ENCODE measurements at regions not wholly inside any gene's neighbourhood (a gene's known extent, or its start where the extent isn't known, plus 50 kb on each side); places are given as distances from the start of the nearest gene placed in this dataset.
"Not testable (repeated sequence)": the region's sequence is repeated elsewhere in the genome, so short reads cannot be mapped to it uniquely, and the experiment has no call there.

DNA sequence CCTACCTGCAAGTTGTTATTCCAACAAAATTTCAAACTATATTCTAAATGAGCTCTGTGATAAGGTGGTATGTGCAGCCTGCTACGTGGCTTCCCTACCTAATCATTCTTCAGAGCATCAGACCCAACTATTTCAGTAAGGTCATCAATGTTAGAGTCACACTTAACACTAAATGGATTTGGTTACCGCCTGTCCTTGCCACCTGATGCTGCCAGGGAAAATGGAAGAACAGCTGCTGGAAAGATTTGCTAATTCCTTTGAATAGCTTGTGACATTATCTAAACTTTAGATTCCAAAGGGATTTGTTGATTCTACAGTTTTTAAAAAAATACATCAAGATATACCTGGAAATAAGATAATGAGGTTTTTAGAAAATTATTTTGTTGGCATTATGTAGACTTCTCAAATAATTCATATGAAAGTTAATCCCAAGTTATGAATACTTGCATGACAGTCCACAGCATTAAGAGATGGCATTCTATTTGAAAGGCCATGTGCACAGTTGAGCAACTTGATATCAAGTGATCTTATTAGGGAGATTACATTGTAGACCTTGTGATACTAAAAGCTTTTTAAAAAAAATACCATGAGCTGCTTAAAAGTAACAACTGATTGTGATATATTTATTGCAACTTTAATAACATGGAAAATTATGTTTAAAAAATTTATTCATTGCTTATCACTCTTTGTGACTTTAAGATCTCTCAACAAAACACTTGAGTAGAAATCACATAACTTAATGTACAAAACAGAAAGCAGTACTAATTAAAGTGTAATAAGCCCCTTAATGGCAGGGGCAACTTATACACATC is 98.3 kb upstream of the UGP2 start:
- no peaks in the 10 kb centered on the region for H3K4me1 ChIP-seq (ENCODE audit: control insufficient read depth, insufficient read depth, low read length)
- H3K9me3 ChIP-seq (ENCODE audit: control insufficient read depth, insufficient read depth, low read length): no peaks in the 10 kb centered on the region
- H3K36me3 ChIP-seq (ENCODE audit: control insufficient read depth, insufficient read depth, low read length): no peaks in the 10 kb centered on the region
- WGBS (ENCODE audit: insufficient coverage): no CpG with 5 or more reads among the region's 2 CpGs
- no peak overlapping the region for H3K27ac ChIP-seq (ENCODE audit: low read depth, low read length)
- no peak overlapping the region for H3K4me3 ChIP-seq (ENCODE audit: low read depth, low read length)
- DNase-seq (ENCODE audit: low read depth in 4 of 6, low spot score in 6 of 6): no peak
- H3K27me3 ChIP-seq (ENCODE audit: control insufficient read depth, insufficient read depth, low read length): no peaks in the 10 kb centered on the region

DNA sequence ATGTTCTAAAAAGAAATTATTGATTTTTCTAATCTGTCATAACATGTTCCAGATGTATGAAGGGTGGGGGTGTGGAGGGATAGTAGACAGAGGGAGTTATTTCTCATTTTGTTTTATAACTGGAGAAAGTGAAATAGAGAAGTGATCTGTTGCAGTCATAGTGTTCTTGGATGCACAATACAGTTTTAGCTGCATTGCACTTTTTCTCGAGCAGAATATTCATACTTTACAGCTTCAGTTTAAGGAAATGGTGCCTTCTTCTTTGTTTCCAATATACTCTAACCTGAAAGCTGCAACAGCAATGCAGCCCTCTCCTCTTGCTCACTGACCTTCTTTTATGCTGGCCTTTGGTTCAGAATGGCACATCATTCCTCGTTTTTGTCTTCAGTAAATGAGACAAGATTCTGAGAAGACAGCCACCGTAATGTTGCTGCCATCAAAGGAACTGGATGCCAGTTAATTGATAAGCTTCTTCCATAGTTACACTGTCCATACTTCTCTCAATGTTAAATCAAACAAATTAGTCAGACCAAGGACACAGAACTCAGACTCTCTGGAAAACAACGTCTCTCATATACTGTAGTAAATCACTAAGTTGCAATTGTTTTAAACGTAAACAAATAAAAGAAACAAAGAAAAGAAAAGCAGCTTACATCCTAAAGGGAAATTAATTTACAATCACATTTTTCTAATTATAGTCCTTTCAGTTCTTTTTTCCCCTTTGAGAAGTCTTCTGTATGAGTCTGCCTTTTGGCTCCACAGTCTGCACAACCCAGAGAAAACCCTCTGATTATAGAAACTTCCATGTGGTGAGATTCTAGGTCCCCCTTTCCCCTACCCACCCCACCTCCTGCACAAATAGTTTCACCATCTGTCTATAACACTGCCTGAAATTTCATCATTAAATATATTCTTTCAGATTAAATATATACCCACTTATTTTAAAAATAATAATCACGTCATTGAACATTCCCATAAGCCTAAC is 97.4 kb upstream of the UGP2 start:
- 30% methylated on average over 2 of the region's 6 CpGs for WGBS (ENCODE audit: insufficient coverage)
- Histone ChIP-seq H3K27ac (ENCODE audit: low read depth, low read length) (no peak overlapping the region), H3K4me1 (ENCODE audit: control insufficient read depth, insufficient read depth, low read length) (no peaks in the 10 kb centered on the region), H3K9me3 (ENCODE audit: control insufficient read depth, insufficient read depth, low read length) (no peaks in the 10 kb centered on the region), H3K27me3 (ENCODE audit: control insufficient read depth, insufficient read depth, low read length) (no peaks in the 10 kb centered on the region), H3K36me3 (ENCODE audit: control insufficient read depth, insufficient read depth, low read length) (no peaks in the 10 kb centered on the region), H3K4me3 (ENCODE audit: low read depth, low read length) (no peak overlapping the region)
- peak in 1 of 6 donors; percentile 8 for DNase-seq (ENCODE audit: low read depth in 4 of 6, low spot score in 6 of 6)

DNA sequence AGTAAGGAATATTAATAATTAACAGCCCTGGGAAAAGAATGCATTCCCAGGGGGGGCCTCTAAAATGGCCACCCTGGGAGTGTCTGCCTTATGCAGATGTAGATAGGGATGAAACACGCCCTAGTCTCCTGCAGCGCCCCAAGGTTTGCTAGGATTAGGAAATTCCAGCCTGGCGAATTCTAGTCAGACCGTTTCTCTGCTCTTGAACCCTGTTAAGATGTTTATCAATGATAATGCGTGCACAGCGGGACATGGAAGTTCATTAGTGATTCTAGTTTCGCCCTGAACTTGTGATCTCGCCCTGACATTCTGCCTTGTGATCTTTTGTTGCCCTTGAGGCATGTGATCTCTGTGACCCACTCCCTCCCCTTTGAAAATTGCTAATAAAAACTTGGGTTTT is 95.1 kb upstream of the UGP2 start:
- 63% methylated on average over 8 of the region's 8 CpGs for WGBS (ENCODE audit: insufficient coverage)
- not testable (repeated sequence) for DNase-seq (ENCODE audit: low read depth in 4 of 6, low spot score in 6 of 6); H3K9me3 ChIP-seq (ENCODE audit: control insufficient read depth, insufficient read depth, low read length); H3K4me1 ChIP-seq (ENCODE audit: control insufficient read depth, insufficient read depth, low read length); H3K27ac ChIP-seq (ENCODE audit: low read depth, low read length); H3K27me3 ChIP-seq (ENCODE audit: control insufficient read depth, insufficient read depth, low read length); H3K4me3 ChIP-seq (ENCODE audit: low read depth, low read length); H3K36me3 ChIP-seq (ENCODE audit: control insufficient read depth, insufficient read depth, low read length)

DNA sequence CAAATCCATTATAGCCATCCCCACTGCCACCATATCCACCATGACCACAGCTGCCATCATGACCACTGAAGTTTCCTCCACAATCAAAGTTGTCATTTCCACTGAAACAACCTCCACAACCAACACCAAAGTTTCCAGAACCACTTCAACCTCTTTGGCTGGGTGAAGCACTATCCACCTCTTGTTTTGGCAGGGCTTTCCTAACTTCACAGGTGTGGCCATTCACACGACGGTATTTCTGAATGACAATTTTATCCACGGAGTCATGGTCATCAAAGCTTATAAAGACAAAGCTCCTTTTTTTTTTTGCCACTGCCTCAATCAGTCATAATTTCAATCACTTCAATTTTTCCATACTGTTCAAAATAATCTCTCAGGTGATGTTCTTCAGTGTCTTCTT is 89.8 kb upstream of the UGP2 start:
- WGBS (ENCODE audit: insufficient coverage): 92% methylated on average over 3 of the region's 3 CpGs
- Histone ChIP-seq H3K27me3 (ENCODE audit: control insufficient read depth, insufficient read depth, low read length) (no peaks in the 10 kb centered on the region), H3K36me3 (ENCODE audit: control insufficient read depth, insufficient read depth, low read length) (no peaks in the 10 kb centered on the region), H3K4me1 (ENCODE audit: control insufficient read depth, insufficient read depth, low read length) (no peaks in the 10 kb centered on the region), H3K9me3 (ENCODE audit: control insufficient read depth, insufficient read depth, low read length) (no peaks in the 10 kb centered on the region), H3K4me3 (ENCODE audit: low read depth, low read length) (no peak overlapping the region), H3K27ac (ENCODE audit: low read depth, low read length) (no peak overlapping the region)
- no peak for DNase-seq (ENCODE audit: low read depth in 4 of 6, low spot score in 6 of 6)

DNA sequence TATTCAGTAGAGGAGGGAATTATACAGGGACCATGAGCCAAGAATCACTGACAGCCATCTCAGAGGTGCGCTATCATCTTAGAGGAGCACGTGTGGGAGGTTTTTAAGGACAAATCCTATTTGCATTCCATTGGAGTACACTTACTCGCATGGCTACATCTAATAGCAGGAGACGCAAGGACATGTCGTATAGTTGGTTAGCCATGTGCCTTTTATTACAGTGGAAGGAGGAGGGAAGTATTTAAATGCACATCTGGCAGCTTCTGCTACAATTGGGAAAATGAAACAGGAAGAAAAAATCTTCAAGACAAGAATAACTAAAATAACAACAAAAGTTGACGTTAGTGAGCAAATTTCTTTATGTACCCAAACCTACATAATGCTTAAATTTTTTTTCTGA is 86.5 kb upstream of the UGP2 start:
- 66% methylated on average over 2 of the region's 6 CpGs for WGBS (ENCODE audit: insufficient coverage)
- DNase-seq (ENCODE audit: low read depth in 4 of 6, low spot score in 6 of 6): peak in 1 of 6 donors; percentile 79
- Histone ChIP-seq H3K36me3 (ENCODE audit: control insufficient read depth, insufficient read depth, low read length) (no peaks in the 10 kb centered on the region), H3K4me3 (ENCODE audit: low read depth, low read length) (no peak overlapping the region), H3K9me3 (ENCODE audit: control insufficient read depth, insufficient read depth, low read length) (no peaks in the 10 kb centered on the region), H3K4me1 (ENCODE audit: control insufficient read depth, insufficient read depth, low read length) (no peaks in the 10 kb centered on the region), H3K27me3 (ENCODE audit: control insufficient read depth, insufficient read depth, low read length) (no peaks in the 10 kb centered on the region), H3K27ac (ENCODE audit: low read depth, low read length) (no peak overlapping the region)

DNA sequence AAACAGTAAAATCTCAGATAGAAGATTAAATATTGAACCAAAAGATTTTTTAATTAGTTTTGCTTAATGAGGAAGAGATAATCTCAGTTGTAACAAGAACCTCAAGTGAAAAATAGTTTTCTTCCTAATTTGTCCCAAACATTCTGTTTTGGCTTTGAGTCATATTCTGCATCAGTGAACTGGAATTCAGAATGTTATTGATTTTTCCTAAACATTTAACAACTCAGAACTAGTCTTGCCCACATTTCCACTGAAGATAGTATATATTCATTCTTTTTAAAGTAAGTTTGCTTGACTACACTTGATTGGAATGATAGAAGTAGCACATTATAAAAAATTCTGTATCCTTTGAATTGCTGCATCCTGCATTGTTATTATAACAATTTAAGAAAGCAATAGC is 85.7 kb upstream of the UGP2 start:
- no peaks in the 10 kb centered on the region for H3K4me1 ChIP-seq (ENCODE audit: control insufficient read depth, insufficient read depth, low read length)

DNA sequence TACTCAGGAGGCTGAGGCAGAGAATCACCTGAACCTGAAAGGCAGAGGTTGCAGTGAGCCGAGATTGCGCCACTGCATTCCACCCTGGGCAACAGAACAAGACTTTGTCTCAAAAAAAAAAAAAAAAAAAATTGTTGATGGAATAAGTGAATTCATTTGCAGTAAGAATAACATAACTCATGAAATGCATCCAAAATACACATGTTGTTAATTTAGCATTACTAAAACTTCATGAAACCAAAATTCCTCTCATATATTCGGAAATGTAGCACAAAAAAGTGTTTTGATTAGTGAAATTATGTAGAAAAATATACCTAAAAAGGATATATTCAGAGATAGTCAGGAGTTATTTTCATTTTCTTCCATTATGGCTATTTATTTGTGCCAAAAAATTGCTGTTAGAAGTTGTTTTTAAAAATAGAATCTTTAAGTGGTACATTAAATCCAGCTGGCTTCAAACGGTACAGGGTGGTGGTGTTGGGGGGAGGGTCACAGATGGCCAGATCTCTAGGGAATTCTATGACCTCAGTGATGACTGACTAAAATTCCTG is 78.2 kb upstream of the UGP2 start:
- no peak overlapping the region for H3K4me3 ChIP-seq (ENCODE audit: low read depth, low read length)
- no peak for DNase-seq (ENCODE audit: low read depth in 4 of 6, low spot score in 6 of 6)
- 22% methylated on average over 1 of the region's 4 CpGs for WGBS (ENCODE audit: insufficient coverage)

More for the DNA sequence above, 85.7 kb upstream of the UGP2 start:
- Histone ChIP-seq H3K9me3 (ENCODE audit: control insufficient read depth, insufficient read depth, low read length) (no peaks in the 10 kb centered on the region), H3K27ac (ENCODE audit: low read depth, low read length) (no peak overlapping the region), H3K36me3 (ENCODE audit: control insufficient read depth, insufficient read depth, low read length) (no peaks in the 10 kb centered on the region), H3K27me3 (ENCODE audit: control insufficient read depth, insufficient read depth, low read length) (no peaks in the 10 kb centered on the region), H3K4me3 (ENCODE audit: low read depth, low read length) (no peak overlapping the region)
- peak in 1 of 6 donors; percentile 26 for DNase-seq (ENCODE audit: low read depth in 4 of 6, low spot score in 6 of 6)

DNA sequence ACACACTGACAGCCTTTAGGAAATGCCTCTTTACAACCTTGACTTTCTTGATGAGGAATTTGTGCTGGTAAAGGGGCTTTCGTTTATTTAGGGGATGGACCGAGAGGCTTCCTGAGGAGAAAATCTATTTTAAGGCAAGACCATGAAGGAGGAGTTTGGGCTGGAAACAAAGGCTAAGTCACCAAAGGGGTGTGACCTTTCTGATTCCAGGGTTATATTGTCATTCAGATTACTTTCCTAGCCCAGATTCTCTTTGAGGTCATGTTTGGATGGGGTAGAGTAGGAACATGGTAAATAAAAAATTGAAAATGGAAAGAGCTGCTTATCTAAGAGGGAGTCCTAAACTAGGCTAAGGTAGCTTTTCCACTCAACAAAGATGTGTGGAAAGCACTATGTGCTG is 77.1 kb upstream of the UGP2 start:
- Histone ChIP-seq H3K27ac (ENCODE audit: low read depth, low read length) (no peak overlapping the region), H3K4me3 (ENCODE audit: low read depth, low read length) (no peak overlapping the region), H3K27me3 (ENCODE audit: control insufficient read depth, insufficient read depth, low read length) (no peaks in the 10 kb centered on the region), H3K9me3 (ENCODE audit: control insufficient read depth, insufficient read depth, low read length) (peaks cover 6% of the 10 kb centered on the region), H3K4me1 (ENCODE audit: control insufficient read depth, insufficient read depth, low read length) (no peaks in the 10 kb centered on the region), H3K36me3 (ENCODE audit: control insufficient read depth, insufficient read depth, low read length) (no peaks in the 10 kb centered on the region)
- DNase-seq (ENCODE audit: low read depth in 4 of 6, low spot score in 6 of 6): no peak
- WGBS (ENCODE audit: insufficient coverage): 67% methylated on average over 1 of the region's 2 CpGs

More for the DNA sequence above, 78.2 kb upstream of the UGP2 start:
- Histone ChIP-seq H3K27me3 (ENCODE audit: control insufficient read depth, insufficient read depth, low read length) (no peaks in the 10 kb centered on the region), H3K36me3 (ENCODE audit: control insufficient read depth, insufficient read depth, low read length) (no peaks in the 10 kb centered on the region), H3K27ac (ENCODE audit: low read depth, low read length) (no peak overlapping the region), H3K9me3 (ENCODE audit: control insufficient read depth, insufficient read depth, low read length) (peaks cover 6% of the 10 kb centered on the region), H3K4me1 (ENCODE audit: control insufficient read depth, insufficient read depth, low read length) (no peaks in the 10 kb centered on the region)

DNA sequence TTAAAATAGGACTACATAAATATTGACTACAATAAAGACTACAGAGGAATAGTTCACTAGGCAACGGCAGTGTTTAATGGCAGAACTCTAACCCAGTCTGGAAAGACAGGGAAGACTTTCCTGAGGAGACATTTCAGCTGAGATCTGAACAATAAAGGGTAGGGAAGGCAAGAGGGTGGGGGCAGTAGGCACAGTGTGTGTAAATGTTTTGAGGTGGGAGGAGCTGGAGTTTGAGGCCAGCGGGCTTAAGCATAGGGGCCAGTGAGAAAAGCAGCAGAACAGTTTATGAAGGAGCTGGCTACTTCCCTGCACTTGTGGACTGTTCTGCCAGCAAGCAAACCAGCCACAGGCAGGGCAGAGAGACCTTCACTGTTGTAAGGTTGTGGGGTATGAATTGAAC is 76.6 kb upstream of the UGP2 start:
- WGBS (ENCODE audit: insufficient coverage): 70% methylated on average over 2 of the region's 2 CpGs
- Histone ChIP-seq H3K27ac (ENCODE audit: low read depth, low read length) (no peak overlapping the region), H3K36me3 (ENCODE audit: control insufficient read depth, insufficient read depth, low read length) (no peaks in the 10 kb centered on the region)

More for the DNA sequence above, 76.6 kb upstream of the UGP2 start:
- Histone ChIP-seq H3K27me3 (ENCODE audit: control insufficient read depth, insufficient read depth, low read length) (no peaks in the 10 kb centered on the region), H3K9me3 (ENCODE audit: control insufficient read depth, insufficient read depth, low read length) (peaks cover 6% of the 10 kb centered on the region), H3K4me1 (ENCODE audit: control insufficient read depth, insufficient read depth, low read length) (no peaks in the 10 kb centered on the region), H3K4me3 (ENCODE audit: low read depth, low read length) (no peak overlapping the region)
- DNase-seq (ENCODE audit: low read depth in 4 of 6, low spot score in 6 of 6): no peak
